ENCODE measurements at regions not wholly inside any gene's neighbourhood (a gene's known extent, or its start where the extent isn't known, plus 50 kb on each side); places are given as distances from the start of the nearest gene placed in this dataset.

GRCh38 chr2:16161085-16161565, 220.8 kb downstream of the MYCN start:
- no peak overlapping the region for H3K56ac ChIP-seq (ENCODE audit: extremely low read depth, insufficient read depth, low read length)
- H3K4me3 ChIP-seq (ENCODE audit: insufficient read depth, low read depth, low read length), result no peak overlapping the region
- intact Hi-C loops (cut with micrococcal nuclease), result no loop called here
- peaks cover 8% of the 10 kb centered on the region for H3K9me3 ChIP-seq (ENCODE audit: control insufficient read depth, insufficient read depth, low read length)
- H4K20me1 ChIP-seq (ENCODE audit: insufficient read depth, low read length), result no peaks in the 10 kb centered on the region
- no peak overlapping the region for H3K4ac ChIP-seq (ENCODE audit: low read depth, low read length)
- DNase-seq (no peak), ATAC-seq (ENCODE audit: low read depth) (no peak)
- H3K79me1 ChIP-seq (ENCODE audit: low read depth in 1 of 2, low read length in 2 of 2), result no peaks in the 10 kb centered on the region
- ChIA-PET CTCF (no interaction called here), POLR2A (ENCODE audit: unreplicated experiment) (no interaction called here)
- no peak overlapping the region for H3K14ac ChIP-seq (replicated peaks; ENCODE audit: low read depth, low read length)
- in situ Hi-C loops (cut with MboI; ENCODE audit: low sequenced_read_pairs), result no loop called here
- H3K4me1 ChIP-seq (ENCODE audit: control insufficient read depth, insufficient read depth, low read length), result no peaks in the 10 kb centered on the region
- H3K4me2 ChIP-seq (ENCODE audit: low read depth, low read length), result no peak overlapping the region
- no peak overlapping the region for H4K91ac ChIP-seq (ENCODE audit: insufficient read depth, low read depth, low read length)
- H4K5ac ChIP-seq (ENCODE audit: low read depth, low read length), result no peak overlapping the region
- no peak overlapping the region for H2BK120ac ChIP-seq (ENCODE audit: low read depth, low read length)
- dilution Hi-C loops (cut with HindIII; ENCODE audit: low sequenced_read_pairs, unreplicated experiment), result no loop called here
- TF ChIP-seq CEBPB (IDR thresholded peaks at IDR 0.05; ENCODE audit: low read depth, low read length), result no peak
- TF ChIP-seq CTCF (conservative IDR thresholded peaks at IDR 0.05; ENCODE audit: low read depth, low read length), result no peak
- TF ChIP-seq SMC3 (IDR thresholded peaks at IDR 0.05; ENCODE audit: low read depth, low read length), result no peak
- TF ChIP-seq ELK1 (IDR thresholded peaks at IDR 0.05; ENCODE audit: borderline replicate concordance, low read depth, low read length), result no peak
- no peak for TF ChIP-seq RCOR1 (IDR thresholded peaks at IDR 0.05; ENCODE audit: insufficient replicate concordance, low read length)
- TF ChIP-seq MXI1 (IDR thresholded peaks at IDR 0.05; ENCODE audit: borderline replicate concordance, low read depth, low read length), result no peak
- no peak for TF ChIP-seq NFE2L2 (IDR thresholded peaks at IDR 0.05; ENCODE audit: low read depth, low read length)
- TF ChIP-seq FOS (IDR thresholded peaks at IDR 0.05; ENCODE audit: low read depth, low read length), result no peak
- TF ChIP-seq MAFK (IDR thresholded peaks at IDR 0.05; ENCODE audit: low read depth, low read length), result no peak
- no peak for TF ChIP-seq BHLHE40 (IDR thresholded peaks at IDR 0.05; ENCODE audit: low read depth, low read length)
- no peak for TF ChIP-seq MAZ (IDR thresholded peaks at IDR 0.05; ENCODE audit: borderline replicate concordance, low read depth, low read length)
- no peak for TF ChIP-seq POLR2A (IDR thresholded peaks at IDR 0.05; ENCODE audit: low read depth, low read length)
- no peak for TF ChIP-seq RAD21 (IDR thresholded peaks at IDR 0.05; ENCODE audit: low read length)
- TF ChIP-seq USF2 (IDR thresholded peaks at IDR 0.05; ENCODE audit: low read depth, low read length), result no peak
- no peak for TF ChIP-seq RFX5 (IDR thresholded peaks at IDR 0.05; ENCODE audit: low read depth, low read length)
- TF ChIP-seq CHD1 (IDR thresholded peaks at IDR 0.05; ENCODE audit: low read depth, low read length), result no peak
- no peak overlapping the region for H2AK5ac ChIP-seq (ENCODE audit: low read depth, low read length)
- no peaks in the 10 kb centered on the region for H3K27me3 ChIP-seq (ENCODE audit: control insufficient read depth, insufficient read depth, low read length)
- H2AFZ ChIP-seq (replicated peaks; ENCODE audit: low read length, poor library complexity), result no peak overlapping the region
- no peak overlapping the region for H3K18ac ChIP-seq (ENCODE audit: low read depth, low read length)
- WGBS, 2 experiments (ENCODE audit: extremely low coverage in 2 of 2, insufficient read length in 1 of 2), result no CpG with 5 or more reads among the region's 2 CpGs
- H3K9ac ChIP-seq (ENCODE audit: low read depth, low read length), result no peak overlapping the region
- no peak overlapping the region for H2BK20ac ChIP-seq (ENCODE audit: low read depth, low read length)
- no peak overlapping the region for H2AK9ac ChIP-seq (replicated peaks; ENCODE audit: low read depth, low read length, poor library complexity)
- H3K9me1 ChIP-seq (ENCODE audit: insufficient read depth, low read length), result no peaks in the 10 kb centered on the region
- H3K36me3 ChIP-seq (ENCODE audit: control insufficient read depth, insufficient read depth, low read length), result no peaks in the 10 kb centered on the region
- BruUV-seq (replicated peaks), result no TSS peak
- no peak overlapping the region for H4K8ac ChIP-seq (ENCODE audit: low read depth in 2 of 2, low read length in 2 of 2)
- H2BK15ac ChIP-seq (ENCODE audit: low read depth, low read length), result no peak overlapping the region
- H3K27ac ChIP-seq (ENCODE audit: insufficient read depth, low read length), result no peak overlapping the region
- H3K23ac ChIP-seq (ENCODE audit: low read depth, low read length), result no peak overlapping the region
- H2BK5ac ChIP-seq (ENCODE audit: low read depth, low read length, poor library complexity, severe bottlenecking), result no peak overlapping the region

Data from IMR-90 (cell line).